GM13976 (cell line): ENCODE measurements at regions not wholly inside any gene's neighbourhood (a gene's known extent, or its start where the extent isn't known, plus 50 kb on each side); places are given as distances from the start of the nearest gene placed in this dataset.

Experiments used
- DNase-seq: peaks from one replicate; pipeline ENCODE4 v3.0.0; 2012; ENCODE audit warnings: low spot score
- in situ Hi-C: fragments of 300-500 bp; cut with MboI; formaldehyde crosslinking; loops from one replicate; pipeline ENCODE4 v1.12.0; 2022; ENCODE audit warnings: low sequenced_read_pairs, mixed read lengths, inconsistent platforms; ENCODE audit not compliant: unreplicated experiment
- TF ChIP-seq, protein P1 (sequence below): IDR thresholded peaks from 2 replicates; pipeline ENCODE4 v1.5.1; 2012; ENCODE audit warnings: borderline replicate concordance, mild to moderate bottlenecking; ENCODE audit not compliant: insufficient read depth; ENCODE audit errors: extremely low read depth, missing control alignments, control extremely low read depth

- in situ Hi-C loops, result no loop called here
- DNase-seq, result no peak
- TF ChIP-seq, protein P1, sequence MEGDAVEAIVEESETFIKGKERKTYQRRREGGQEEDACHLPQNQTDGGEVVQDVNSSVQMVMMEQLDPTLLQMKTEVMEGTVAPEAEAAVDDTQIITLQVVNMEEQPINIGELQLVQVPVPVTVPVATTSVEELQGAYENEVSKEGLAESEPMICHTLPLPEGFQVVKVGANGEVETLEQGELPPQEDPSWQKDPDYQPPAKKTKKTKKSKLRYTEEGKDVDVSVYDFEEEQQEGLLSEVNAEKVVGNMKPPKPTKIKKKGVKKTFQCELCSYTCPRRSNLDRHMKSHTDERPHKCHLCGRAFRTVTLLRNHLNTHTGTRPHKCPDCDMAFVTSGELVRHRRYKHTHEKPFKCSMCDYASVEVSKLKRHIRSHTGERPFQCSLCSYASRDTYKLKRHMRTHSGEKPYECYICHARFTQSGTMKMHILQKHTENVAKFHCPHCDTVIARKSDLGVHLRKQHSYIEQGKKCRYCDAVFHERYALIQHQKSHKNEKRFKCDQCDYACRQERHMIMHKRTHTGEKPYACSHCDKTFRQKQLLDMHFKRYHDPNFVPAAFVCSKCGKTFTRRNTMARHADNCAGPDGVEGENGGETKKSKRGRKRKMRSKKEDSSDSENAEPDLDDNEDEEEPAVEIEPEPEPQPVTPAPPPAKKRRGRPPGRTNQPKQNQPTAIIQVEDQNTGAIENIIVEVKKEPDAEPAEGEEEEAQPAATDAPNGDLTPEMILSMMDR, result no peak
These were observed 230.5 kb downstream of the LACC1 start for GRCh38 chr13:44110091-44110621.

GRCh38 chr13:44111701-44112100 lies 232.0 kb downstream of the LACC1 start:
- in situ Hi-C loops, result no loop called here
- DNase-seq, result no peak
- TF ChIP-seq, protein P1, result no peak

GRCh38 chr13:44112700-44113329 lies 233.1 kb downstream of the LACC1 start:
- TF ChIP-seq, protein P1, result no peak
- in situ Hi-C loops, result no loop called here
- DNase-seq, result no peak

GRCh38 chr13:44116562-44117332 lies 237.0 kb downstream of the LACC1 start:
- in situ Hi-C loops, result no loop called here
- TF ChIP-seq, protein P1, result no peak
- DNase-seq, result no peak

GRCh38 chr13:44117351-44117750 lies 237.6 kb downstream of the LACC1 start:
- TF ChIP-seq, protein P1, result no peak
- in situ Hi-C loops, result no loop called here
- DNase-seq, result peak; percentile 8

DNA sequence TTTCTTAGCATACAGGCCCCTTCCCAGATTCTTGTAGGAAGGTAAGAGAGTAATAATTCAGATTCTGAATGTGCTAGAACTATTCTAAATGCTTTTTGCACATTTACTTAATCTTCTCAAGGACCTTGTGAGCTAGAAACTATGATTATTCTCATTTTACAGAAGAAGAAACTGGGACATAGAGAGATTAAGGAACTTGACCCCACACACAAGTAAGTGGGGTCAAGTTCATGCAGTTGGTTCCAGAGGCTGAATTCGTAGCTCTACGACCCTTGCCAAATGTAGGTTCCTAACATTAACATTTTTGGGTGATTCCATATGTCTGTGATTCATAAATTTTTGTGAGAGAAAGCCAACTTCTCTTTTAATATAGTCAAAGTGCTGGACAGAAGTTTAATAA lies 238.1 kb downstream of the LACC1 start:
- TF ChIP-seq, protein P1, result no peak
- no peak for DNase-seq
- in situ Hi-C loops, result no loop called here
